ENCODE measurements at regions not wholly inside any gene's neighbourhood (a gene's known extent, or its start where the extent isn't known, plus 50 kb on each side); places are given as distances from the start of the nearest gene placed in this dataset.

GRCh38 chr16:80403894-80404293 lies 136.9 kb upstream of the DYNLRB2 start:
- no TSS peak for BruUV-seq (replicated peaks)
- no peak for DNase-seq (ENCODE audit: low spot score)
- H3K27ac ChIP-seq (ENCODE audit: low read depth, low read length, poor library complexity, severe bottlenecking) = no peak overlapping the region
- H3K9me3 ChIP-seq (ENCODE audit: low read depth, low read length, poor library complexity, severe bottlenecking) = no peaks in the 10 kb centered on the region
- no peaks in the 10 kb centered on the region for H3K4me1 ChIP-seq (ENCODE audit: insufficient read depth, low read length, poor library complexity, severe bottlenecking)
- CTCF ChIA-PET = no interaction called here
- no peak overlapping the region for H3K4me3 ChIP-seq (ENCODE audit: low read depth, low read length, poor library complexity, severe bottlenecking)
- no peaks in the 10 kb centered on the region for H3K36me3 ChIP-seq (ENCODE audit: insufficient read depth, low read length, poor library complexity, severe bottlenecking)
- TF ChIP-seq EZH2 (IDR thresholded peaks at IDR 0.05; ENCODE audit: borderline replicate concordance, low read depth, low read length, poor library complexity, severe bottlenecking) = no peak
- TF ChIP-seq CTCF (conservative IDR thresholded peaks at IDR 0.05; ENCODE audit: low read depth, low read length) = no peak
- H3K27me3 ChIP-seq (replicated peaks; ENCODE audit: insufficient read depth, low read depth, low read length, poor library complexity) = no peaks in the 10 kb centered on the region
- POLR2A ChIA-PET (ENCODE audit: low non-redundant PET) = no interaction called here
- intact Hi-C loops (cut with micrococcal nuclease; ENCODE audit: unreplicated experiment) = no loop called here

GRCh38 chr16:80390871-80391489 lies 149.8 kb upstream of the DYNLRB2 start:
- no peak for TF ChIP-seq CTCF (conservative IDR thresholded peaks at IDR 0.05; ENCODE audit: low read depth, low read length)
- no peak for TF ChIP-seq EZH2 (IDR thresholded peaks at IDR 0.05; ENCODE audit: borderline replicate concordance, low read depth, low read length, poor library complexity, severe bottlenecking)
- Histone ChIP-seq H3K9me3 (ENCODE audit: low read depth, low read length, poor library complexity, severe bottlenecking) (no peaks in the 10 kb centered on the region), H3K4me3 (ENCODE audit: low read depth, low read length, poor library complexity, severe bottlenecking) (no peak overlapping the region), H3K27ac (ENCODE audit: low read depth, low read length, poor library complexity, severe bottlenecking) (no peak overlapping the region), H3K36me3 (ENCODE audit: insufficient read depth, low read length, poor library complexity, severe bottlenecking) (no peaks in the 10 kb centered on the region), H3K27me3 (replicated peaks; ENCODE audit: insufficient read depth, low read depth, low read length, poor library complexity) (no peaks in the 10 kb centered on the region), H3K4me1 (ENCODE audit: insufficient read depth, low read length, poor library complexity, severe bottlenecking) (no peaks in the 10 kb centered on the region)
- no TSS peak for BruUV-seq (replicated peaks)
- POLR2A ChIA-PET (ENCODE audit: low non-redundant PET) = no interaction called here
- CTCF ChIA-PET = no interaction called here
- DNase-seq (ENCODE audit: low spot score) = no peak
- intact Hi-C loops (cut with micrococcal nuclease; ENCODE audit: unreplicated experiment) = no loop called here

- TF ChIP-seq CTCF (conservative IDR thresholded peaks at IDR 0.05; ENCODE audit: low read depth, low read length) (no peak), EZH2 (IDR thresholded peaks at IDR 0.05; ENCODE audit: borderline replicate concordance, low read depth, low read length, poor library complexity, severe bottlenecking) (no peak)
- no peaks in the 10 kb centered on the region for H3K27me3 ChIP-seq (replicated peaks; ENCODE audit: insufficient read depth, low read depth, low read length, poor library complexity)
- no peak for DNase-seq (ENCODE audit: low spot score)
- no TSS peak for BruUV-seq (replicated peaks)
- H3K36me3 ChIP-seq (ENCODE audit: insufficient read depth, low read length, poor library complexity, severe bottlenecking) = no peaks in the 10 kb centered on the region
- intact Hi-C loops (cut with micrococcal nuclease; ENCODE audit: unreplicated experiment) = no loop called here
- H3K27ac ChIP-seq (ENCODE audit: low read depth, low read length, poor library complexity, severe bottlenecking) = no peak overlapping the region
- POLR2A ChIA-PET (ENCODE audit: low non-redundant PET) = no interaction called here
- CTCF ChIA-PET = no interaction called here
- H3K4me1 ChIP-seq (ENCODE audit: insufficient read depth, low read length, poor library complexity, severe bottlenecking) = no peaks in the 10 kb centered on the region
- no peaks in the 10 kb centered on the region for H3K9me3 ChIP-seq (ENCODE audit: low read depth, low read length, poor library complexity, severe bottlenecking)
- no peak overlapping the region for H3K4me3 ChIP-seq (ENCODE audit: low read depth, low read length, poor library complexity, severe bottlenecking)
Observed at GRCh38 chr16:80390046-80390445, 150.7 kb upstream of the DYNLRB2 start.
